Prostate gland (tissue), 2 donors: ENCODE measurements at regions not wholly inside any gene's neighbourhood (a gene's known extent, or its start where the extent isn't known, plus 50 kb on each side); places are given as distances from the start of the nearest gene placed in this dataset.

Experiments used
- DNase-seq: peaks from one replicate; pipeline ENCODE4 v3.0.0-alpha.2; 2019; ENCODE audit warnings: low spot score
- H3K27ac ChIP-seq, 2 donors: fragments of 200-600 bp; sonication (generic); 2 replicates each; pipeline ENCODE4 v1.5.1; 2017 to 2019
- H3K27me3 ChIP-seq: fragments of 200-600 bp; sonication (generic); replicated peaks from 2 replicates; pipeline ENCODE4 v1.5.1; 2019; ENCODE audit not compliant: insufficient read depth
- H3K36me3 ChIP-seq, 2 donors: fragments of 200-600 bp; sonication (generic); 1 replicate in 1 of 2; 2 replicates in 1 of 2; pipeline versions ENCODE4 v1.5.1 to v1.8.1; 2017 to 2019
- H3K4me1 ChIP-seq: fragments of 200-600 bp; sonication (generic); replicated peaks from 2 replicates; pipeline ENCODE4 v1.5.1; 2019
- H3K4me3 ChIP-seq, 2 donors: fragments of 200-600 bp; sonication (generic); 2 replicates each; pipeline ENCODE4 v1.5.1; 2017 to 2019
- H3K9me3 ChIP-seq: fragments of 200-600 bp; sonication (generic); 2 replicates; pipeline ENCODE4 v1.5.1; 2017
- POLR2A ChIP-seq: fragments of 450-650 bp; IDR thresholded peaks from one replicate; pipeline ENCODE4 v1.6.1; 2016; ENCODE audit warnings: antibody characterized with exemption, mild to moderate bottlenecking
- POLR2AphosphoS5 ChIP-seq: sonication (generic); formaldehyde crosslinking; IDR thresholded peaks from one replicate; pipeline ENCODE4 v1.6.1; 2017; ENCODE audit warnings: antibody characterized with exemption
- WGBS: methylation state at CpG from one replicate; pipeline ENCODE4 v1.1.5; 2018; 5-methylcytosine and 5-hydroxymethylcytosine counted together
- intact Hi-C: fragments of 100-400 bp; cut with DNase I; formaldehyde crosslinking; loops from one replicate; pipeline ENCODE4 v1.14.2; 2022
- TF ChIP-seq, protein P1 (sequence below), 4 experiments: fragments of 200-600 bp in 2 of 4; fragments of 450-650 bp in 2 of 4; sonication (generic) in 2 of 4; IDR thresholded peaks; 1 replicate in 3 of 4; 2 replicates in 1 of 4; pipeline ENCODE4 v1.5.1; 2016 to 2019; ENCODE audit warnings: antibody characterized with exemption in 4 of 4, mild to moderate bottlenecking in 2 of 4, moderate library complexity in 2 of 4

DNA sequence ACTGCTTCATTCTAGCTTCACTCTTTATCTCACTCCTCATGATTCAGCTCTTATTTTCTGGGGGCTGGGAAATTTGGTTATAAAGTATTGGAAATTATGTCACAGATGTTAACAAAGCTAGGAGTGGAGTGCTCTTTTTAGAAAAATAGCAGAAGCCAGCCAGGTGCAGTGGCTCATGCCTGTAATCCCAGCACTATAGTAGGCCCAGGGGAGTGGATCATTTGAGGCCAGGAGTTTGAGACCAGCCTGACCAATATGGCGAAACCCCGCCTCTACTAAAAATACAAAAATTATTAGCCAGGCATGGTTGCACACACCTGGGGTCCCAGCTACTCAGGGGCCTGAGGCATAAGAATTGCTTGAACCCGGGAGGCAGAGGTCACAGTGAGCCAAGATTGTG, 97.2 kb upstream of the GUCY1A1 start:
- TF ChIP-seq POLR2AphosphoS5, result no peak
- TF ChIP-seq, protein P1, sequence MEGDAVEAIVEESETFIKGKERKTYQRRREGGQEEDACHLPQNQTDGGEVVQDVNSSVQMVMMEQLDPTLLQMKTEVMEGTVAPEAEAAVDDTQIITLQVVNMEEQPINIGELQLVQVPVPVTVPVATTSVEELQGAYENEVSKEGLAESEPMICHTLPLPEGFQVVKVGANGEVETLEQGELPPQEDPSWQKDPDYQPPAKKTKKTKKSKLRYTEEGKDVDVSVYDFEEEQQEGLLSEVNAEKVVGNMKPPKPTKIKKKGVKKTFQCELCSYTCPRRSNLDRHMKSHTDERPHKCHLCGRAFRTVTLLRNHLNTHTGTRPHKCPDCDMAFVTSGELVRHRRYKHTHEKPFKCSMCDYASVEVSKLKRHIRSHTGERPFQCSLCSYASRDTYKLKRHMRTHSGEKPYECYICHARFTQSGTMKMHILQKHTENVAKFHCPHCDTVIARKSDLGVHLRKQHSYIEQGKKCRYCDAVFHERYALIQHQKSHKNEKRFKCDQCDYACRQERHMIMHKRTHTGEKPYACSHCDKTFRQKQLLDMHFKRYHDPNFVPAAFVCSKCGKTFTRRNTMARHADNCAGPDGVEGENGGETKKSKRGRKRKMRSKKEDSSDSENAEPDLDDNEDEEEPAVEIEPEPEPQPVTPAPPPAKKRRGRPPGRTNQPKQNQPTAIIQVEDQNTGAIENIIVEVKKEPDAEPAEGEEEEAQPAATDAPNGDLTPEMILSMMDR (IDR thresholded peaks at IDR 0.05), result no peak
- TF ChIP-seq POLR2A, result no peak

DNA sequence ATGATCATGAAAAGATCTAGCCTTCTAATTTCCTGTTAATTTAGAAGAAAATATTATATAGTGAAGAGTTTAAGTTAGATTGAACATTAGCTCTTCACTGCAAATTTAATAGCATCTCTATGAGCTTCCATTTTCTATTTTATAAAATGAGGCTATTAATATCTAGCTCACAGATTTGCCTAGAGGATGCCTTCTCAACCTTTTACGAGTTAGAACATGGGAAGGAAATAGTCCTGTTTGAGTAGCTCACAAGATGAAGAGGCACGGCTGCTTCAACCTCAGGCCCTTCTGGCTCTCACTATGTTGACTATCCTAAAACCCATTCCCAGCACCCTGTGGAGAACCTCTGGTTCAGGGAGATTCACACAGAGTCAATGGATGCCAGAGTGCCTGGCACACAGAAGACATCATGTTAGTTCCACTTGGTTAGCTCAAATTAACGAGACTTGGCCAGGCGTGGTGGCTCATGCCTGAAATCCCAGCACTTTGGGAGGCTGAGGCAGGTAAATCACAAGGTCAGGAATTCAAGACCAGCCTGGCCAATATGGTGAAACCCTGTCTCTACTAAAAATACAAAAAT, 97.9 kb upstream of the GUCY1A1 start:
- H3K36me3 ChIP-seq, result no peaks in the 10 kb centered on the region
- H3K9me3 ChIP-seq, result no peaks in the 10 kb centered on the region
- H3K4me1 ChIP-seq, result no peaks in the 10 kb centered on the region
- H3K27me3 ChIP-seq, result no peaks in the 10 kb centered on the region
- intact Hi-C loops, result no loop called here
- no peak overlapping the region for H3K27ac ChIP-seq
- no peak for DNase-seq
- no peak for TF ChIP-seq POLR2AphosphoS5
- TF ChIP-seq, protein P1 (IDR thresholded peaks at IDR 0.05), result no peak
- no peak for TF ChIP-seq POLR2A
- WGBS, result 80% methylated on average over 4 of the region's 4 CpGs
- H3K4me3 ChIP-seq, result no peak overlapping the region

More for the DNA sequence above, 97.2 kb upstream of the GUCY1A1 start:
- Histone ChIP-seq H3K36me3 (no peaks in the 10 kb centered on the region), H3K4me3 (no peak overlapping the region), H3K27ac (no peak overlapping the region), H3K4me1 (no peaks in the 10 kb centered on the region), H3K27me3 (no peaks in the 10 kb centered on the region), H3K9me3 (no peaks in the 10 kb centered on the region)
- no peak for DNase-seq
- 100% methylated on average over 3 of the region's 3 CpGs for WGBS
- intact Hi-C loops, result no loop called here

DNA sequence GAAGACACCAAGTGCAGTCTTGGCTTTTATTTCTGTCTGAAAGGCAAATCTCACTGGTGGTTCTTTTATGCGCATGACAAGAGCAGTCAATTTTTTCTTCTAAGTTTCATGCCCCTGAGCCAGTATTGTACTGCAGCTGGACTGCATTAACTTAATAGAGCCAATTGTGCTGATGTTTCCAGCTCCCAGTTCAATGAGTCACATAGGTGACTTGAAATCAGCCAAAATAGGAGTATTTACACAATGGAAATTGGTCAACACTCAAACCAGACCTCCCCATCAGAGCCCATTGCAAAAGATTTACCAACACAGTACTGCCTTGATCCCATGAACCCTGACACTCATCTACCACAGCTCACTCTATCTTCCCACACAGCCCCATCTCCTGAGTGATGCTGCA, 100.3 kb upstream of the GUCY1A1 start:
- no peak for DNase-seq
- Histone ChIP-seq H3K4me3 (no peak overlapping the region), H3K27ac (no peak overlapping the region), H3K27me3 (no peaks in the 10 kb centered on the region), H3K9me3 (no peaks in the 10 kb centered on the region), H3K36me3 (no peaks in the 10 kb centered on the region), H3K4me1 (no peaks in the 10 kb centered on the region)
- intact Hi-C loops, result no loop called here
- TF ChIP-seq POLR2AphosphoS5 (no peak), POLR2A (no peak)
- TF ChIP-seq, protein P1 (IDR thresholded peaks at IDR 0.05), result no peak
- WGBS, result 95% methylated on average over 1 of the region's 1 CpG

DNA sequence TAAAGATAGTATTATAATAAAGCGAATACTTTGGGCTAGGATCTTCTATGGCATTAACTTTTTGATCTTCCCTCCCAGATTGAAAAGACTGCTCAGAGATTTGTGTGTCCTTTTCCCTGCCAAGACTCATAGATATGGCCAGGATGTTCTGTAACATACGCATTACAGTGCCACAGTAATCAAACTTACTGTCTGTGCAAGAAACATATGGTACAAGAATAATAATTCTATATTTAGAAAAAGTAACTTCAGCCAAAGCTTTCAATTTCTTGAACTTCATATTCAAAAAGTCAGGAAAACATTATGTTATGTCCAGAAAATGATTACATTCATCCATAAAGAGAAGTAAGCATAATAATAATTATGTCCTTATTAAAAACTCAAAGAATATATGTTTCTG, 100.9 kb upstream of the GUCY1A1 start:
- Histone ChIP-seq H3K27me3 (no peaks in the 10 kb centered on the region), H3K9me3 (no peaks in the 10 kb centered on the region), H3K4me1 (no peaks in the 10 kb centered on the region), H3K4me3 (no peak overlapping the region), H3K36me3 (no peaks in the 10 kb centered on the region), H3K27ac (no peak overlapping the region)
- intact Hi-C loops, result no loop called here
- DNase-seq, result no peak
- 73% methylated on average over 2 of the region's 2 CpGs for WGBS
- TF ChIP-seq POLR2A (no peak), POLR2AphosphoS5 (no peak)
- TF ChIP-seq, protein P1 (IDR thresholded peaks at IDR 0.05), result no peak

DNA sequence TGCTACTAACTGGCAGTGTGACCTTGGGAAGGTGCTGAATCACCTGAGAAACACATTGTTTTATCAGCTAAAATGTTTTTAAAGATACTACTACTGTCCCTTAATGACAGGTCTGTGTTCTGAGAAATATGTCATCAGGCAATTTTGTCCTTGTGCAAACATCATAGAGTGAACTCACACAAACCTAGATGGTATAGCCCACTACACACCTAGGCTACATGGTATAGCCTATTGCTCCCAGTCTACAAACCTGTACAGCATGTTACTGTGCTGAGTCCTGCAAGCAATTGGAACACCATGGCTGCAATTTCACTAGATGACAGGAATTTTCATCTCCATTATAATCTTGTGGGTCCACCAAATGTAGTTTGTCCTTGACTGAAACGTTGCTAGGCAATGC, 101.3 kb upstream of the GUCY1A1 start:
- intact Hi-C loops, result no loop called here
- H3K9me3 ChIP-seq, result no peaks in the 10 kb centered on the region
- no peak for TF ChIP-seq POLR2A
- no peak for TF ChIP-seq POLR2AphosphoS5
- DNase-seq, result no peak
- H3K27ac ChIP-seq, result no peak overlapping the region
- H3K36me3 ChIP-seq, result no peaks in the 10 kb centered on the region
- H3K4me1 ChIP-seq, result no peaks in the 10 kb centered on the region
- no peaks in the 10 kb centered on the region for H3K27me3 ChIP-seq
- H3K4me3 ChIP-seq, result no peak overlapping the region
- WGBS, result 56% methylated on average over 1 of the region's 1 CpG
